Activated CD8-positive, alpha-beta T cell treated with anti-CD3 and anti-CD28 coated beads for 36 hours (primary cell): ENCODE measurements at regions not wholly inside any gene's neighbourhood (a gene's known extent, or its start where the extent isn't known, plus 50 kb on each side); places are given as distances from the start of the nearest gene placed in this dataset.

Experiments
- ATAC-seq: fragments of 200-7000 bp; cut with Tn5 transposase; one replicate; pipeline ENCODE4 v1.10.0; 2021; ENCODE audit warnings: mild to moderate bottlenecking, moderate library complexity
- CTCF ChIA-PET: fragments of 350-600 bp; sonication (Branson Sonifier 250); formaldehyde crosslinking; loops from one replicate; lab custom pipeline; 2021; ENCODE audit warnings: antibody characterized with exemption; lab: Charles Lee
- POLR2A ChIA-PET: fragments of 350-600 bp; sonication (Branson Sonifier 250); formaldehyde crosslinking; loops from one replicate; lab custom pipeline; 2021; ENCODE audit warnings: antibody characterized with exemption; lab: Charles Lee
- DNase-seq: peaks from one replicate; pipeline ENCODE4 v3.0.0-alpha.2; 2020
- H3K27ac Mint-ChIP-seq: one replicate; pipeline ENCODE4 v1.8.0; 2021; ENCODE audit warnings: mild to moderate bottlenecking, mixed read lengths
- H3K27me3 Mint-ChIP-seq: one replicate; pipeline ENCODE4 v1.8.0; 2021; ENCODE audit warnings: mixed read lengths
- H3K36me3 Mint-ChIP-seq: one replicate; pipeline ENCODE4 v1.8.0; 2021; ENCODE audit warnings: low read depth, mixed read lengths
- H3K4me1 Mint-ChIP-seq: one replicate; pipeline ENCODE4 v1.8.0; 2021; ENCODE audit warnings: low read depth, mixed read lengths
- H3K4me3 Mint-ChIP-seq: one replicate; pipeline ENCODE4 v1.8.0; 2021; ENCODE audit warnings: mild to moderate bottlenecking, moderate library complexity, mixed read lengths
- H3K9me3 Mint-ChIP-seq: one replicate; pipeline ENCODE4 v1.8.0; 2021; ENCODE audit warnings: mixed read lengths
- intact Hi-C: fragments of 100-400 bp; cut with micrococcal nuclease; formaldehyde crosslinking; loops from one replicate; pipeline ENCODE4 v1.10.0; 2022
- TF ChIP-seq, protein P1 (sequence below): fragments of 200-600 bp; IDR thresholded peaks from one replicate; pipeline ENCODE4 v1.8.0; 2022; ENCODE audit warnings: antibody characterized with exemption, mild to moderate bottlenecking

DNA sequence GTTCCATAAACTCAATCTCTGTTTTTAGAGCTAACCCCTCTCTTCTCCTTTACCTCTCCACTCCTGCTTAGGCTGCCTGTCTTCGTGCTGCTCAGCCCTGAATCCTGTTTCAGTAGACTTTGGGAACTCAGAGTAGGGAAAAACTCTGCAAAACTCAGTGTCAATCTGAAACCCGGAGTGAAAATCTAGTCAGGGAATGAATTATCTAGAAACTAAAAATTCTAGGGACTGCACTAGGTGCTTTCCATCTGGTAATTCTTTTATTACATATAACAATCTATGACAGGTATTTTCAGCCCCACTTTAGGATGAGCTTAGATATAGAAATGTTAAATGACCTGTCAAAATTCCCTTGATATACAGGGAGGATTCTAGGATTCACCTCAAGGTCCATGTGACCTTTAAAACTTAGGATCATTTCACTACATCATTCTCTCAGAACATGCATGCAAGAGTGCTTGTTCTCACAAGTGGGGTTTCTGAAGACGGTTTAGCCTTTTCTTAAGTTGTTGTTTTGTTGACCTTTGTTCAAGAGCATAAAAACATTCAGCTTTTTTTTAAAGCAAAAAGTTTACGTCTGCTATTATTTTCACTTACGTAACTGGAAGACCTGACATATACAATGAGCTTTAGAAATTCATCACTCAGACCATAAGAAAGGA is 108.2 kb upstream of the MBNL1 start:
- H3K27ac Mint-ChIP-seq, result no peak overlapping the region
- intact Hi-C loops, result no loop called here
- H3K4me1 Mint-ChIP-seq, result peaks cover 2% of the 10 kb centered on the region
- peaks cover 3% of the 10 kb centered on the region for H3K36me3 Mint-ChIP-seq
- CTCF ChIA-PET, result interaction anchor here (0.6 to 1.6 kb wide), 3 partner anchors 23 to 411 kb away, joined by 3 to 6 read pairs (median 3); no protein-coding TSS in a partner anchor
- DNase-seq (no peak), ATAC-seq (no peak)
- H3K9me3 Mint-ChIP-seq, result peaks cover 4% of the 10 kb centered on the region
- no peaks in the 10 kb centered on the region for H3K27me3 Mint-ChIP-seq
- TF ChIP-seq, protein P1, sequence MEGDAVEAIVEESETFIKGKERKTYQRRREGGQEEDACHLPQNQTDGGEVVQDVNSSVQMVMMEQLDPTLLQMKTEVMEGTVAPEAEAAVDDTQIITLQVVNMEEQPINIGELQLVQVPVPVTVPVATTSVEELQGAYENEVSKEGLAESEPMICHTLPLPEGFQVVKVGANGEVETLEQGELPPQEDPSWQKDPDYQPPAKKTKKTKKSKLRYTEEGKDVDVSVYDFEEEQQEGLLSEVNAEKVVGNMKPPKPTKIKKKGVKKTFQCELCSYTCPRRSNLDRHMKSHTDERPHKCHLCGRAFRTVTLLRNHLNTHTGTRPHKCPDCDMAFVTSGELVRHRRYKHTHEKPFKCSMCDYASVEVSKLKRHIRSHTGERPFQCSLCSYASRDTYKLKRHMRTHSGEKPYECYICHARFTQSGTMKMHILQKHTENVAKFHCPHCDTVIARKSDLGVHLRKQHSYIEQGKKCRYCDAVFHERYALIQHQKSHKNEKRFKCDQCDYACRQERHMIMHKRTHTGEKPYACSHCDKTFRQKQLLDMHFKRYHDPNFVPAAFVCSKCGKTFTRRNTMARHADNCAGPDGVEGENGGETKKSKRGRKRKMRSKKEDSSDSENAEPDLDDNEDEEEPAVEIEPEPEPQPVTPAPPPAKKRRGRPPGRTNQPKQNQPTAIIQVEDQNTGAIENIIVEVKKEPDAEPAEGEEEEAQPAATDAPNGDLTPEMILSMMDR, result no peak
- H3K4me3 Mint-ChIP-seq, result no peak overlapping the region
- POLR2A ChIA-PET, result interaction anchor here (1.2 kb wide), 1 partner anchor 18 kb away, joined by 3 read pairs; no protein-coding TSS in a partner anchor

DNA sequence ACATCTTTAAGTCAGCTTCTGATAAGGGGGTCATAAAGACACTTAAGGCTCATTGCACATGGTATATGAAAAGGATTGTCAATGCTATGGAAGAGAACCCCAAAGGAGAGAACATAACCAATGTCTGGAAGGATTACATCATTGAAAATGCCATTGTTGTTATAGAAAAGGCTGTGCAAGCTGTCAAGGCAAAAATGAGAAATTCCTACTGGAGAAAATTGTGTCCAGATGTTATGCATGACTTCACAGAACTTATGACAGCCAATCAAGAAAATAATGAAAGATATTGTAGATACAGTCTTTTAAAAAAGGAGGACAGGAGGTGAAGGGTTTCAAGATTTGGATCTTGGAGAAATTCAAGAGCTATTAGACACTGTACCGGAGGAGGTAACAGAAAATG is 96.3 kb upstream of the MBNL1 start:
- no peaks in the 10 kb centered on the region for H3K4me1 Mint-ChIP-seq
- CTCF ChIA-PET, result no interaction called here

DNA sequence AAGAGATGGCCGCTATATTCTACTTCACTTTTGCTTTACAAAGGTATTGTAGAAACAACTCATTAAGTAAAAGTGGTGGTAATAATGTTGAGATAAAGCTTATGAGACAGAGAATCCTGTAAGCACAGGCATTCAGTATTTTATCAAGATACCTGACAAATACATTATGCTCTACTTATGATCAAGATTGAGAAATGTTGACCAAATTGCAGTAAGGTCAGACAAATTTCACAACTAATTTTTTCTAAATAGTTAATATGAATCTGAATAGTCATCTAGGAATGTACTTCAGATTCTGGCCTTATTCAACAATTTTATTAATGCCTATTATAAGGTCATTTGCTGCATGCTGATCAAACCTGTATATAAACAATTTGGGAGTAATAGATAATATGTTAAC is 95.1 kb upstream of the MBNL1 start:
- ChIA-PET CTCF (no interaction called here), POLR2A (no interaction called here)
- intact Hi-C loops, result no loop called here
- TF ChIP-seq, protein P1, result no peak
- Mint-ChIP-seq H3K36me3 (no peaks in the 10 kb centered on the region), H3K4me1 (peaks cover 7% of the 10 kb centered on the region), H3K4me3 (no peak overlapping the region), H3K27ac (no peak overlapping the region), H3K9me3 (peaks cover 2% of the 10 kb centered on the region), H3K27me3 (no peaks in the 10 kb centered on the region)
- ATAC-seq (no peak), DNase-seq (no peak)

More for the DNA sequence above, 96.3 kb upstream of the MBNL1 start:
- TF ChIP-seq, protein P1, result no peak
- Mint-ChIP-seq H3K9me3 (peaks cover 2% of the 10 kb centered on the region), H3K36me3 (no peaks in the 10 kb centered on the region), H3K4me3 (no peak overlapping the region), H3K27me3 (no peaks in the 10 kb centered on the region), H3K27ac (no peak overlapping the region)
- POLR2A ChIA-PET, result no interaction called here
- DNase-seq, result no peak
- no peak for ATAC-seq
- intact Hi-C loops, result no loop called here

DNA sequence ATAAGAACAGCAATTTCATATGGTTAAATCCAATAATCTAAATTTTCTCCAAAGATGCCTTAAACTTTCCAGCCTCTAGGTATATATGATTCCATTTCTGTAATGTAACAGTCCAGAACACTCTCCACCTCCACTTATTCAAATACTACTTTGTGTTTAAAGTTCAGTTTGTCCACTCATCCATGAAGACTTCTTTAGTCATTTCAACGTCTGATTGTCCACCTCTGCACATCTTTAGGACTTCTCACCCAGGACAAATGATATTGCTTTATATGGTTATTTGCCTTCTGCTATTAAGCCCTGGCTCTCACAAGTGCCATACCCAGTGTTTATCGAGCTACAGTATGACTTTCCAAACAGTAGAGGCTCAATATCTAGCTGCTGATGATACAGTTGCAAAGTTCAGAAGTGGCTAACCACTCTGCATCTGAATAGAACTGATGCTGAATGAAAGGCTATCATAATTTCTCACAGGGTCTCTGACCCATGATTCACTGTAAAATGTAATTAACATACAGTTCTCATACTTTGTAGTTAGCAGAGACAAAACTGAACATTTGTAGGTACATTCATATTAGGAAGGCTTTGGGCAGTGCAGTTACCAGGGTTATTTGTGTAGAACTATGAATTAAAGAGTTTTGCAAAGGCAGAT is 93.7 kb upstream of the MBNL1 start:
- no peaks in the 10 kb centered on the region for H3K27me3 Mint-ChIP-seq
- POLR2A ChIA-PET, result no interaction called here
- ATAC-seq, result no peak
- H3K4me3 Mint-ChIP-seq, result no peak overlapping the region
- CTCF ChIA-PET, result interaction anchor here (0.9 to 1.0 kb wide), 2 partner anchors 9 to 69 kb away, joined by 3 read pairs; no protein-coding TSS in a partner anchor
- no peaks in the 10 kb centered on the region for H3K36me3 Mint-ChIP-seq
- TF ChIP-seq, protein P1, result no peak
- intact Hi-C loops, result no loop called here
- peaks cover 2% of the 10 kb centered on the region for H3K9me3 Mint-ChIP-seq
- H3K27ac Mint-ChIP-seq, result no peak overlapping the region
- DNase-seq, result no peak
- H3K4me1 Mint-ChIP-seq, result peaks cover 19% of the 10 kb centered on the region

DNA sequence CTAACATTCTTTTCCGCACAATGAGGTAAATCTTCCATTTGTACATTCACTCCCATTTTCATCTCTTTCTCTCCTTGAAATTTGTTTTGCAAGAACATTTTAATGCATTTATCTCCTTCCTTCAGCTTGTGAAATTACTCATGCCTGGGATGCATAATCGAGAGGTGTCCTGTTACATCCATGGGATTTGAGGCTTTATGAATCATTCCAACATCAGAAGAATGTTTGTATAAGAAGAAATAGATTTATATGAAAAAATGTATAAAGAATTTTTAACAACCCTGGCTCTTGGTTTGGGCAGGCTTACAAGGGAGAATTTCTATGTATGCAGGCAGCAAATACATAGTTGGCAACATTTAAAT is 93.2 kb upstream of the MBNL1 start:
- Mint-ChIP-seq H3K36me3 (no peaks in the 10 kb centered on the region), H3K27me3 (no peaks in the 10 kb centered on the region), H3K4me1 (peaks cover 21% of the 10 kb centered on the region), H3K27ac (no peak overlapping the region), H3K4me3 (no peak overlapping the region), H3K9me3 (peaks cover 2% of the 10 kb centered on the region)
- intact Hi-C loops, result no loop called here
- no peak for DNase-seq
- CTCF ChIA-PET, result interaction anchor here (0.9 to 1.0 kb wide), 2 partner anchors 8 to 68 kb away, joined by 3 read pairs; no protein-coding TSS in a partner anchor
- POLR2A ChIA-PET, result no interaction called here
- ATAC-seq, result no peak
- TF ChIP-seq, protein P1, result no peak
